ENCODE measurements at regions not wholly inside any gene's neighbourhood (a gene's known extent, or its start where the extent isn't known, plus 50 kb on each side); places are given as distances from the start of the nearest gene placed in this dataset.

GRCh38 chr5:155649666-155650065 is 636.1 kb downstream of the KIF4B start:
- WGBS, 2 experiments (ENCODE audit: extremely low coverage in 2 of 2, insufficient read length in 1 of 2): no CpG with 5 or more reads among the region's 2 CpGs

More at GRCh38 chr5:155649666-155650065, 636.1 kb downstream of the KIF4B start:
- Histone ChIP-seq H3K4me1 (ENCODE audit: control insufficient read depth, insufficient read depth, low read length) (no peaks in the 10 kb centered on the region), H2BK20ac (ENCODE audit: low read depth, low read length) (no peak overlapping the region), H3K56ac (ENCODE audit: extremely low read depth, insufficient read depth, low read length) (no peak overlapping the region), H3K4me2 (ENCODE audit: low read depth, low read length) (no peak overlapping the region), H2AFZ (replicated peaks; ENCODE audit: low read length, poor library complexity) (no peak overlapping the region), H4K5ac (ENCODE audit: low read depth, low read length) (no peak overlapping the region), H2BK15ac (ENCODE audit: low read depth, low read length) (no peak overlapping the region), H2BK120ac (ENCODE audit: low read depth, low read length) (no peak overlapping the region), H3K27me3 (ENCODE audit: control insufficient read depth, insufficient read depth, low read length) (no peaks in the 10 kb centered on the region), H2AK9ac (replicated peaks; ENCODE audit: low read depth, low read length, poor library complexity) (no peak overlapping the region), H3K9me3 (ENCODE audit: control insufficient read depth, insufficient read depth, low read length) (peaks cover 8% of the 10 kb centered on the region), H3K79me1 (ENCODE audit: low read depth in 1 of 2, low read length in 2 of 2) (no peaks in the 10 kb centered on the region), H3K4me3 (ENCODE audit: insufficient read depth, low read depth, low read length) (no peak overlapping the region), H4K8ac (ENCODE audit: low read depth in 2 of 2, low read length in 2 of 2) (no peak overlapping the region), H2BK5ac (ENCODE audit: low read depth, low read length, poor library complexity, severe bottlenecking) (no peak overlapping the region), H2AK5ac (ENCODE audit: low read depth, low read length) (no peak overlapping the region), H3K27ac (ENCODE audit: insufficient read depth, low read length) (no peak overlapping the region), H4K91ac (ENCODE audit: insufficient read depth, low read depth, low read length) (no peak overlapping the region), H3K23ac (ENCODE audit: low read depth, low read length) (no peak overlapping the region), H3K4ac (ENCODE audit: low read depth, low read length) (no peak overlapping the region), H3K14ac (replicated peaks; ENCODE audit: low read depth, low read length) (no peak overlapping the region), H3K18ac (ENCODE audit: low read depth, low read length) (no peak overlapping the region), H3K36me3 (ENCODE audit: control insufficient read depth, insufficient read depth, low read length) (no peaks in the 10 kb centered on the region), H3K9me1 (ENCODE audit: insufficient read depth, low read length) (no peaks in the 10 kb centered on the region), H4K20me1 (ENCODE audit: insufficient read depth, low read length) (no peaks in the 10 kb centered on the region), H3K9ac (ENCODE audit: low read depth, low read length) (no peak overlapping the region)
- BruUV-seq (replicated peaks): no TSS peak
- intact Hi-C loops (cut with micrococcal nuclease): no loop called here
- in situ Hi-C loops (cut with MboI; ENCODE audit: low sequenced_read_pairs): no loop called here
- ChIA-PET CTCF (no interaction called here), POLR2A (ENCODE audit: unreplicated experiment) (no interaction called here)
- no peak for DNase-seq
- no peak for ATAC-seq (ENCODE audit: low read depth)
- dilution Hi-C loops (cut with HindIII; ENCODE audit: low sequenced_read_pairs, unreplicated experiment): no loop called here
- TF ChIP-seq MXI1 (IDR thresholded peaks at IDR 0.05; ENCODE audit: borderline replicate concordance, low read depth, low read length): no peak
- TF ChIP-seq RAD21 (IDR thresholded peaks at IDR 0.05; ENCODE audit: low read length): no peak
- no peak for TF ChIP-seq CEBPB (IDR thresholded peaks at IDR 0.05; ENCODE audit: low read depth, low read length)
- no peak for TF ChIP-seq NFE2L2 (IDR thresholded peaks at IDR 0.05; ENCODE audit: low read depth, low read length)
- no peak for TF ChIP-seq FOS (IDR thresholded peaks at IDR 0.05; ENCODE audit: low read depth, low read length)
- no peak for TF ChIP-seq SMC3 (IDR thresholded peaks at IDR 0.05; ENCODE audit: low read depth, low read length)
- no peak for TF ChIP-seq CHD1 (IDR thresholded peaks at IDR 0.05; ENCODE audit: low read depth, low read length)
- no peak for TF ChIP-seq POLR2A (IDR thresholded peaks at IDR 0.05; ENCODE audit: low read depth, low read length)
- TF ChIP-seq BHLHE40 (IDR thresholded peaks at IDR 0.05; ENCODE audit: low read depth, low read length): no peak
- no peak for TF ChIP-seq RFX5 (IDR thresholded peaks at IDR 0.05; ENCODE audit: low read depth, low read length)
- no peak for TF ChIP-seq MAFK (IDR thresholded peaks at IDR 0.05; ENCODE audit: low read depth, low read length)
- TF ChIP-seq, protein P1, sequence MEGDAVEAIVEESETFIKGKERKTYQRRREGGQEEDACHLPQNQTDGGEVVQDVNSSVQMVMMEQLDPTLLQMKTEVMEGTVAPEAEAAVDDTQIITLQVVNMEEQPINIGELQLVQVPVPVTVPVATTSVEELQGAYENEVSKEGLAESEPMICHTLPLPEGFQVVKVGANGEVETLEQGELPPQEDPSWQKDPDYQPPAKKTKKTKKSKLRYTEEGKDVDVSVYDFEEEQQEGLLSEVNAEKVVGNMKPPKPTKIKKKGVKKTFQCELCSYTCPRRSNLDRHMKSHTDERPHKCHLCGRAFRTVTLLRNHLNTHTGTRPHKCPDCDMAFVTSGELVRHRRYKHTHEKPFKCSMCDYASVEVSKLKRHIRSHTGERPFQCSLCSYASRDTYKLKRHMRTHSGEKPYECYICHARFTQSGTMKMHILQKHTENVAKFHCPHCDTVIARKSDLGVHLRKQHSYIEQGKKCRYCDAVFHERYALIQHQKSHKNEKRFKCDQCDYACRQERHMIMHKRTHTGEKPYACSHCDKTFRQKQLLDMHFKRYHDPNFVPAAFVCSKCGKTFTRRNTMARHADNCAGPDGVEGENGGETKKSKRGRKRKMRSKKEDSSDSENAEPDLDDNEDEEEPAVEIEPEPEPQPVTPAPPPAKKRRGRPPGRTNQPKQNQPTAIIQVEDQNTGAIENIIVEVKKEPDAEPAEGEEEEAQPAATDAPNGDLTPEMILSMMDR (conservative IDR thresholded peaks at IDR 0.05; ENCODE audit: low read depth, low read length): no peak
